Stimulated activated CD4-positive, alpha-beta T cell treated with anti-CD3 and anti-CD28 coated beads, TNF-alpha, amount 100 ng/mL, for 1 hour (primary cell): ENCODE measurements at regions not wholly inside any gene's neighbourhood (a gene's known extent, or its start where the extent isn't known, plus 50 kb on each side); places are given as distances from the start of the nearest gene placed in this dataset.
"Not testable (repeated sequence)": the region's sequence is repeated elsewhere in the genome, so short reads cannot be mapped to it uniquely, and the experiment has no call there.

Experiments
- DNase-seq, 3 donors: peaks; one replicate each; pipeline ENCODE4 v3.0.0-alpha.2; 2020; ENCODE audit warnings: low read depth in 3 of 3, low spot score in 1 of 3

- DNase-seq: no peak
Observed at GRCh38 chr14:66008631-66009030, 477.5 kb upstream of the CCDC196 start.

GRCh38 chr14:66009089-66009488 is 477.1 kb upstream of the CCDC196 start:
- no peak for DNase-seq

- no peak for DNase-seq
Observed at GRCh38 chr14:66010695-66011094, 475.5 kb upstream of the CCDC196 start.

- no peak for DNase-seq
Observed at GRCh38 chr14:66011855-66012254, 474.3 kb upstream of the CCDC196 start.

GRCh38 chr14:66013607-66014006 is 472.6 kb upstream of the CCDC196 start:
- DNase-seq: not testable (repeated sequence)

GRCh38 chr14:66015071-66015780 is 470.9 kb upstream of the CCDC196 start:
- DNase-seq: no peak

- DNase-seq: no peak
Observed at GRCh38 chr14:66017927-66018326, 468.2 kb upstream of the CCDC196 start.

GRCh38 chr14:66022526-66022925 is 463.6 kb upstream of the CCDC196 start:
- no peak for DNase-seq

GRCh38 chr14:66025779-66026178 is 460.4 kb upstream of the CCDC196 start:
- DNase-seq: no peak

GRCh38 chr14:66031981-66032380 is 454.2 kb upstream of the CCDC196 start:
- DNase-seq: not testable (repeated sequence)

GRCh38 chr14:66032800-66033199 is 453.4 kb upstream of the CCDC196 start:
- DNase-seq: no peak

GRCh38 chr14:66036547-66036946 is 449.6 kb upstream of the CCDC196 start:
- DNase-seq: no peak

- no peak for DNase-seq
Observed at GRCh38 chr14:66037361-66037760, 448.8 kb upstream of the CCDC196 start.

GRCh38 chr14:66038212-66038611 is 448.0 kb upstream of the CCDC196 start:
- no peak for DNase-seq

GRCh38 chr14:66038618-66039017 is 447.6 kb upstream of the CCDC196 start:
- no peak for DNase-seq

GRCh38 chr14:66039495-66039894 is 446.7 kb upstream of the CCDC196 start:
- no peak for DNase-seq

- DNase-seq: no peak
Observed at GRCh38 chr14:66041582-66041981, 444.6 kb upstream of the CCDC196 start.

GRCh38 chr14:66043921-66044320 is 442.2 kb upstream of the CCDC196 start:
- DNase-seq: no peak

- no peak for DNase-seq
Observed at GRCh38 chr14:66045572-66046021, 440.6 kb upstream of the CCDC196 start.

GRCh38 chr14:66046035-66046434 is 440.1 kb upstream of the CCDC196 start:
- DNase-seq: no peak

- no peak for DNase-seq
Observed at GRCh38 chr14:66046591-66046990, 439.6 kb upstream of the CCDC196 start.

GRCh38 chr14:66056268-66056907 is 429.8 kb upstream of the CCDC196 start:
- no peak for DNase-seq
